Psoas muscle (tissue), 7 donors: ENCODE measurements at regions not wholly inside any gene's neighbourhood (a gene's known extent, or its start where the extent isn't known, plus 50 kb on each side); places are given as distances from the start of the nearest gene placed in this dataset.

Experiments used
- ATAC-seq, 4 donors: fragments of 200-7000 bp; cut with Tn5 transposase; one replicate each; pipeline ENCODE4 v1.9.1; 2020; ENCODE audit warnings: moderate library complexity in 3 of 4, mild to moderate bottlenecking in 2 of 4
- DNase-seq, 2 donors: peaks; one replicate each; pipeline ENCODE4 v3.0.0-alpha.2; 2020
- H3K27ac ChIP-seq: fragments of 200-600 bp; one replicate; pipeline ENCODE4 v1.8.0; 2022
- H3K27me3 ChIP-seq, 3 donors: fragments of 200-600 bp in 1 of 3; one replicate each; pipeline versions ENCODE4 v1.6.1 to v1.8.0; 2013 to 2022; ENCODE audit warnings: low read length in 2 of 3, mild to moderate bottlenecking in 2 of 3, moderate library complexity in 1 of 3; ENCODE audit not compliant: insufficient read depth in 3 of 3
- H3K36me3 ChIP-seq, 2 donors: fragments of 200-600 bp in 1 of 2; one replicate each; pipeline versions ENCODE4 v1.6.1 to v1.8.0; 2013 to 2022; ENCODE audit warnings: low read depth in 1 of 2, mild to moderate bottlenecking in 1 of 2, moderate library complexity in 1 of 2; ENCODE audit not compliant: insufficient read depth in 1 of 2
- H3K4me1 ChIP-seq: fragments of 200-600 bp; one replicate; pipeline ENCODE4 v1.8.0; 2022
- H3K4me3 ChIP-seq: fragments of 200-600 bp; one replicate; pipeline ENCODE4 v1.8.0; 2022; ENCODE audit warnings: mild to moderate bottlenecking
- H3K9me3 ChIP-seq: fragments of 200-600 bp; one replicate; pipeline ENCODE4 v1.8.0; 2022
- CTCF ChIP-seq: fragments of 200-600 bp; IDR thresholded peaks from one replicate; pipeline ENCODE4 v1.8.0; 2022; ENCODE audit warnings: antibody characterized with exemption
- WGBS, 3 donors: extraction: QIAGEN DNeasy Blood & Tissue Kit; methylation state at CpG; one replicate each; pipeline versions ENCODE4 v1.1.6 to v1.1.7; 2013; 5-methylcytosine and 5-hydroxymethylcytosine counted together
- intact Hi-C, 2 donors: fragments of 100-400 bp; cut with DNase I; formaldehyde crosslinking; loops; one replicate each; pipeline versions ENCODE4 v1.11.0 to v1.14.2; 2022
- donor health status: healthy with polysubstance abuse.
- donor health status: DM: no; HTN: no; CAD: no; lungs with moderate emphysema.
- donor health status: Bipolar disorder and iron deficiency.
- donor health status: healthy.
- donor health status: DM: yes; HTN: yes; CAD: no.
- donor health status: DM: no; HTN: no; CAD: no.
- donor health status: DM: yes; HTN: yes; CAD: no.

- no peak overlapping the region for H3K4me3 ChIP-seq
- H3K27me3 ChIP-seq, result no peaks in the 10 kb centered on the region
- no peak for TF ChIP-seq CTCF
- intact Hi-C loops, result no loop called here
- H3K36me3 ChIP-seq, result no peaks in the 10 kb centered on the region
- no peak overlapping the region for H3K27ac ChIP-seq
- no peaks in the 10 kb centered on the region for H3K4me1 ChIP-seq
- DNase-seq, result no peak
- no peak for ATAC-seq
- H3K9me3 ChIP-seq, result no peaks in the 10 kb centered on the region
- 58 to 65% (median 61%) methylated on average over 3 of the region's 3 CpGs for WGBS, 3 donors
Measured at GRCh38 chr14:86525673-86526072, 995.7 kb downstream of the FLRT2 start.

GRCh38 chr14:86521843-86522242, 991.9 kb downstream of the FLRT2 start:
- H3K9me3 ChIP-seq, result no peaks in the 10 kb centered on the region
- no peaks in the 10 kb centered on the region for H3K27me3 ChIP-seq
- H3K4me1 ChIP-seq, result no peaks in the 10 kb centered on the region
- ATAC-seq (no peak), DNase-seq (no peak)
- intact Hi-C loops, result no loop called here
- H3K4me3 ChIP-seq, result no peak overlapping the region
- no peak for TF ChIP-seq CTCF
- WGBS, 3 donors, result 52 to 61% (median 60%) methylated on average over 1 of the region's 1 CpG
- H3K36me3 ChIP-seq, result no peaks in the 10 kb centered on the region
- H3K27ac ChIP-seq, result no peak overlapping the region

DNA sequence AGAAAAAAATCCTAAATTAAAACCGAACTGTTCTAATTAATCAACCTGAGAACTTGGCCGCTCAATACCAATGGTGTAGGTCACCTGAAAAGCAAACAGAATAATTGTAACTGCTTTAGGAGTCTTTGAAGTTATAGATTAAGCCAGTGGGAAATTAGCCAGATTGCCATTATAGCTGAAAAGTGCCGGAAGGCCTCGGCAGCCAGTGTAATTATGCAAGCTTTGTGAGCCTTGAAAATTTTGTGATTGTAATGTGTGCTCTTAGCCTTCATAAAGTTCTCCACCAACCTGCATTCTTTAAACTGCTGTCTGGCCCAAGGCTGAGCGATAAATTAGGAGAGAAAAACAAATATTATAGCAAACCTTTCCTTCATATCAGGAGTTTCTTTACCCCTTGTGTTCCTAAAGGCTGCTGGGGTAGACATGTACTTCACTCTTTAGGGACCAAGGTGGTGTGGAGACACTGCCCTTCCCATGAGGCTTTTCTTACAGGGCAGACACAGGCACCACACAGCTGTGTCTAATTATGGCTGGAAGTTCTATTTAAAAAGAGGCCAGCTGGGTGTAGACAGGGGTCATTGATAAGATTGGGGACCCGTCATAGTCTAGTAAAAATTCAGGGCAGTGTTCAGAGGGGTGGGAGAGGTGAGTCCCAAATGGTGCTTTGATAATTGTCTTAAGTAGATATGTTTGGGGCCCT, 991.2 kb downstream of the FLRT2 start:
- no peaks in the 10 kb centered on the region for H3K27me3 ChIP-seq
- H3K9me3 ChIP-seq, result no peaks in the 10 kb centered on the region
- no peak for ATAC-seq
- no peak for TF ChIP-seq CTCF
- no peak overlapping the region for H3K27ac ChIP-seq
- DNase-seq, result no peak
- H3K4me3 ChIP-seq, result no peak overlapping the region
- intact Hi-C loops, result no loop called here
- H3K4me1 ChIP-seq, result no peaks in the 10 kb centered on the region
- WGBS, 3 donors, result 72 to 80% (median 73%) methylated on average over 6 of the region's 6 CpGs
- H3K36me3 ChIP-seq, result no peaks in the 10 kb centered on the region

- TF ChIP-seq CTCF, result no peak
- ATAC-seq, result no peak
- intact Hi-C loops, result no loop called here
- no peaks in the 10 kb centered on the region for H3K36me3 ChIP-seq
- DNase-seq, result no peak
- no peak overlapping the region for H3K4me3 ChIP-seq
- H3K27me3 ChIP-seq, result no peaks in the 10 kb centered on the region
- H3K27ac ChIP-seq, result no peak overlapping the region
- WGBS, 3 donors, result 16 to 25% (median 17%) methylated on average over 2 of the region's 2 CpGs
- H3K9me3 ChIP-seq, result no peaks in the 10 kb centered on the region
- H3K4me1 ChIP-seq, result no peaks in the 10 kb centered on the region
Measured at GRCh38 chr14:86518298-86518697, 988.4 kb downstream of the FLRT2 start.

- Histone ChIP-seq H3K4me1 (no peaks in the 10 kb centered on the region), H3K27ac (no peak overlapping the region), H3K9me3 (no peaks in the 10 kb centered on the region), H3K36me3 (no peaks in the 10 kb centered on the region), H3K4me3 (no peak overlapping the region), H3K27me3 (no peaks in the 10 kb centered on the region)
- TF ChIP-seq CTCF, result no peak
- no peak for DNase-seq
- ATAC-seq, result no peak
- 62 to 81% (median 71%) methylated on average over 2 of the region's 2 CpGs for WGBS, 3 donors
- intact Hi-C loops, result no loop called here
Measured at GRCh38 chr14:86515195-86515594, 985.3 kb downstream of the FLRT2 start.
